Hematopoietic multipotent progenitor cell treated with erythropoietin and hydrocortisone succinate and interleukin-3 and kit ligand, for 8 days (in vitro differentiated cells): ENCODE measurements at regions not wholly inside any gene's neighbourhood (a gene's known extent, or its start where the extent isn't known, plus 50 kb on each side); places are given as distances from the start of the nearest gene placed in this dataset.
"Not testable (repeated sequence)": the region's sequence is repeated elsewhere in the genome, so short reads cannot be mapped to it uniquely, and the experiment has no call there.

Experiments
- DNase-seq: peaks from one replicate; pipeline ENCODE4 v3.0.0-alpha.2; 2015

GRCh38 chr20:47845382-47845977 is 60.2 kb upstream of the SULF2 start:
- DNase-seq = not testable (repeated sequence)

GRCh38 chr20:47844568-47844906 is 59.3 kb upstream of the SULF2 start:
- DNase-seq = not testable (repeated sequence)

GRCh38 chr20:47843886-47844567 is 58.7 kb upstream of the SULF2 start:
- DNase-seq = no peak

GRCh38 chr20:47842950-47843349 is 57.7 kb upstream of the SULF2 start:
- not testable (repeated sequence) for DNase-seq

GRCh38 chr20:47842004-47842403 is 56.7 kb upstream of the SULF2 start:
- not testable (repeated sequence) for DNase-seq

GRCh38 chr20:47836256-47836817 is 51.1 kb upstream of the SULF2 start:
- DNase-seq = not testable (repeated sequence)
